HG03175 (cell line): ENCODE measurements at regions not wholly inside any gene's neighbourhood (a gene's known extent, or its start where the extent isn't known, plus 50 kb on each side); places are given as distances from the start of the nearest gene placed in this dataset.
"Not testable (repeated sequence)": the region's sequence is repeated elsewhere in the genome, so short reads cannot be mapped to it uniquely, and the experiment has no call there.

Source experiments
- ATAC-seq: cut with Tn5 transposase; IDR thresholded peaks from one replicate; pipeline ENCODE4 v1.9.1; 2021; ENCODE audit warnings: mild to moderate bottlenecking, moderate library complexity; ENCODE audit not compliant: unreplicated experiment

GRCh38 chr1:221549815-221550214 lies 192.1 kb downstream of the DUSP10 start:
- ATAC-seq: no peak

GRCh38 chr1:221552792-221553191 lies 189.1 kb downstream of the DUSP10 start:
- ATAC-seq: not testable (repeated sequence)

GRCh38 chr1:221555689-221556433 lies 186.0 kb downstream of the DUSP10 start:
- no peak for ATAC-seq

GRCh38 chr1:221556435-221556834 lies 185.5 kb downstream of the DUSP10 start:
- ATAC-seq: no peak

DNA sequence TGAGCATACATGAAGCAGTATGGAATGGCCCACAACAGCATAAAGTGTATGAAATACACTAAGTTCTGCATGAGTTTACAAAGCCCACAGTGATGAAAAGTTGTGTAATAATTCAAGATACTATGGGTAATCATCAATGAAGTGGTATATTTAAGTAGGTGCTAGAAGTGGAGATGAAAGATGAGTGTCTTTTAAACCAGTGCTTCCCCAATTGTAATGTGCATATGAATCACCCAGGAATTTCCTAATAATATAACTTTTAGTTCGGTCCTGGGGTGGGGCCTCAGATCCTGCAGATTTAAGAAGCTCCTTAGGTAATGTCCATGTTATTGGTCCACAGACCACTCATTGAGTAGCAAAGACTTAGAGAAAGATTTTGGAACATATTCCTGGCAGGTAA lies 184.9 kb downstream of the DUSP10 start:
- ATAC-seq: no peak

GRCh38 chr1:221558396-221558795 lies 183.5 kb downstream of the DUSP10 start:
- ATAC-seq: no peak

DNA sequence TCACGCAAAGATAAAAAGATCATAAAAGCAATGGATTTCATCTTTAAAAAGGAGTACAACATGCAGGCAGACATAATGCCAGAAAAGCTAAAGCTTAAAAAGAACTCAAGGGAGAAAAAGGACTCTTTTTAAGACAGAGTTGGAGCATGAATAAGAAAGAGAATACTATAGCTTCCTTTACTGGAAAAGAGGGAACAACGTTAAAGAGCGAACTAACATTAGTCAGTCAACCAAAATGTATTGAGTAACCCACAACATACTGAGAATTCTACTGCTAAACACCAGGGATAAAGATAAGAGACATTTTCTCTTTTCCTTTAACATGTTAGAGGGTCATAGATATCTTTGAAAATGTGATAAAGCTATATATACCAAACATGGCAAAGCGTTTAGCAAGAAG lies 182.0 kb downstream of the DUSP10 start:
- no peak for ATAC-seq

DNA sequence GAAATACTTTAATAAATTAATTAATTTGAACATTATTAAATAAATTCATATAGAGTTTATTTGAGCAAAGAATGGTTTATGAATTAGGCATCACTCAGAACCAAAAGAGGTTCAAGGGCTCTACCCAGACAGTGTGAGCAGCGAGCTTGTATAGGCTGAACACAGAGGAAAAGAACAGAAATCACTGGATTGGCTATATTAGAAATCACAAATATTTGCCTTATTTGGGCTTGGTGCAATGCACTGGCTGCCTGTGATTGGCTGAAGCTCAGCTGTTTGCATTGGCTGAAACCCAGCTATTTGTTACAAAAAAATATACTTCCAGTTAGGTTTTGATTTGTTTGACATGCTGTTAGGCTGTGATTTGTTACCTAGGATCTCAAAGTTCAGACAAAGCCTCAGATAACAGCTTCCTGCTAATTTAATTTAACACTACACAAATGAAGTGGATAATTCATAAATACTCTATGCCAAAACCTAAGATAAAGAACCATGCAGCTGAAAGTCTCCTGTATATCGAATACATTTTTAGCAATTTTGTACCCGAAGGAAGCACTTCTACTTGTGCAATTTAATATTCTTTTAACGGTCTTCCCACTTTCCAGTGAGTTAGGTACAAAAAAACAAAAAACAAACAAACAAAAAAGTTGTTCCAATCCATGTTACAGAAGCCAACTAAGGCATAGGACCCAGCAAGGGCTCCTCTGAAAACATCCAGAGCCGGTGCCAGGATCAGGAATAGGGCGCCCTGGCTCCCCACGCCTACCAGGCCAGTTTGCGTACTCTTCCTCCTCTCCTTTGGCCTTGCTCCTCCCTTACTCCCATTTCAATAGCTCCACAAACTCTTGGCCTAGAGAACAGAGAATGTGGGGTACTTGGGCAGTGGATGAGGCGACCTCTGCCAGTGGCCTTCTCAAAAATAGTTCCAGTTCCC lies 179.1 kb downstream of the DUSP10 start:
- ATAC-seq: no peak

GRCh38 chr1:221563476-221563921 lies 178.4 kb downstream of the DUSP10 start:
- ATAC-seq: no peak

GRCh38 chr1:221564891-221565290 lies 177.0 kb downstream of the DUSP10 start:
- ATAC-seq: no peak

GRCh38 chr1:221565711-221566110 lies 176.2 kb downstream of the DUSP10 start:
- ATAC-seq: no peak

GRCh38 chr1:221567859-221568507 lies 173.9 kb downstream of the DUSP10 start:
- no peak for ATAC-seq

GRCh38 chr1:221573756-221574155 lies 168.1 kb downstream of the DUSP10 start:
- no peak for ATAC-seq

DNA sequence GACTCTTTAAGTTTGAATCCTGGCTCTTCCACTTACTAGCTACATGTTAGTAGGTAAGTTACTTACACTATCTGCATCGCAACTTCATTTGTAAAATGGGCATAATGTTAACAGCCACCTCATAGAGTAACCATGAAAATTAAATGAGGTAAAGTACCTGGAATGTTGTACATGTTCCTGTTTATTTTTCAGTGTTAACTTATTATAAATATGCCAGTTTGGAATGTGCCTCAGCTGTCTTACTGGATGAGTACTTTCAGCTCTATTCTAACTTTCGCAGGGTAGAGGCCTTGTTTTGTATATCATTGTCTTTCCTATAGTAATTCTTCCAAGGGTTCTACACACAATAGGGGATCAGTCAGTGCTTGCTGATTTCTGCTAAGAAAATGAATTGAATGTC lies 167.4 kb downstream of the DUSP10 start:
- no peak for ATAC-seq

GRCh38 chr1:221575605-221576004 lies 166.3 kb downstream of the DUSP10 start:
- ATAC-seq: no peak

GRCh38 chr1:221576268-221576667 lies 165.6 kb downstream of the DUSP10 start:
- ATAC-seq: no peak

DNA sequence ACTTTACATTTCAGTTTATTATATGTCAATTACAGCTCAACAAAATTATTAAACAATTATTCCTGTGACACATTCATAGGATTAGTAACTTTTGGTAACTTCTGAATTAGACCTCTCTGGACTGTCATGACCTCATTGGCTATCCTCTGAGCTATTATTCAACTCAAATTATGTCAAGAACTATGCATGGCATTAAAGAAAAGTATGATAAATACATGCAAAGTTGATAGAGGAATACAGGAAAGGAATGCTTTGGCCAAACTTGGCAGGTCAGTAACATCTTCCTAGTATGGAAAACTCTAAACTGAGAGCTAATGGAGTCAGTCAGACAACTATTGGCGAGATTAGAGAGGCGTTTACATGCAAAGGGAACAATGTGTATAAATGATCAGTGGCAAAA lies 158.4 kb downstream of the DUSP10 start:
- ATAC-seq: no peak

DNA sequence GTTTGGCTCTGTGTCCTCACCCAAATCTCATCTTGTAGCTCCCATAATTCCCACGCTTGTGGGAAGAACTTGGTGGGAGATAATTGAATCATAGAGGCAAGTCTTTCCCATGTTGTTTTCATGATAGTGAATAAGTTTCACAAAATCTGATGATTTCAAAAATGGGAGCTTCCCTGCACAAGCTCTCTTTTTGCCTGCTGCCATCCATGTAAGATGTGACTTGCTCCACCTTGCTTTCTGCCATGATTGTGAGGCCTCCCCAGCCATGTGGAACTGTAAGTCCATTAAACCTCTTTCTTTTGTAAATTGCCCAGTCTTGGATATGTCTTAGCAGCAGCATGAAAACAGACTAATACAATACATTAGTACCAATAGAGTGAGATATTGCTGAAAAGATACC lies 154.9 kb downstream of the DUSP10 start:
- ATAC-seq: not testable (repeated sequence)

- not testable (repeated sequence) for ATAC-seq
These were observed 150.6 kb downstream of the DUSP10 start for GRCh38 chr1:221591250-221591649.

- no peak for ATAC-seq
These were observed 147.3 kb downstream of the DUSP10 start for GRCh38 chr1:221594576-221594975.

DNA sequence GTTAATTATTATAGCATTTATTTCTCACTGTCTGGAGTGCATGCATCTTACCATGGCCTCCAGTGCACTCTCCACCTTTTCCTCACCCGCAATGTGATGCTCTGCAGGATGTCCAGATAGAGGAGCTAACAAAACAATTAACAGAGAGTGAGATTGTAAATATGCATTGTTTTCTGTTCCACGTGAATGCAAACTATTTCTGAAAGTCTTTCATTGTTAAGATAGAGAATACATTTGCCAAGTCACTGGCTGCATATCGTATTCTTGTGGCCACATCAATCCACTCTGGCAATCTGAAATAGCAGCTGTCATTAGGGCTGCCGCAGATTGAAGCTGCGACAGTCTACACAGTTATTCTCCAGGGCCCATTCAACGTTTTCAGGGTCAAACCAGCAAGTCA lies 143.8 kb downstream of the DUSP10 start:
- ATAC-seq: no peak
